Sciatic nerve (tissue), 2 donors: ENCODE measurements at regions not wholly inside any gene's neighbourhood (a gene's known extent, or its start where the extent isn't known, plus 50 kb on each side); places are given as distances from the start of the nearest gene placed in this dataset.
"Not testable (repeated sequence)": the region's sequence is repeated elsewhere in the genome, so short reads cannot be mapped to it uniquely, and the experiment has no call there.

Source experiments
- ATAC-seq: fragments of 200-7000 bp; cut with Tn5 transposase; one replicate; pipeline ENCODE4 v1.9.1; 2020; ENCODE audit warnings: mild to moderate bottlenecking, moderate library complexity
- DNase-seq: peaks from one replicate; pipeline ENCODE4 v3.0.0-alpha.2; 2020; ENCODE audit warnings: low spot score
- intact Hi-C: fragments of 100-400 bp; cut with DNase I; formaldehyde crosslinking; loops from one replicate; pipeline ENCODE4 v1.14.2; 2022
- donor health status: DM: no; HTN: no; CAD: no.
- donor health status: DM: no; HTN: no; CAD: no.

DNA sequence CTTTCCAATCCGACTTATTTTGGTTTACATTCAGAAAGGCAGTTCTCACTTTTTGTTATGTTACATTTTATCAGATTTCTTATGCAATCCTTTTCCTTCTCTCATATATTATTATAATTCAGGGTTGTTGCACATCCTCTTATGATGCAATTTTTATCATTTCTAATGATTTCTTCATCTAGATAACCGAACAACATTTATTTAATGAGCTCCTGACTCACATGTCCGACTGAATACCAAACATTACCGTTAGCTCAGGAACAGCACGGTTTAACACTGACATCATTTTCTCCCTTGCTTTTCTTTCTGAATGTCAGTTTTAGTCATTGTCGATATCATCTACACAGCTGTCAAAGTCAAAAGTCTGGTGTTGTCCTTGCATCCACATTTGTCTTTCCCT is 199.2 kb downstream of the BCHE start:
- DNase-seq (no peak), ATAC-seq (no peak)
- intact Hi-C loops: no loop called here

DNA sequence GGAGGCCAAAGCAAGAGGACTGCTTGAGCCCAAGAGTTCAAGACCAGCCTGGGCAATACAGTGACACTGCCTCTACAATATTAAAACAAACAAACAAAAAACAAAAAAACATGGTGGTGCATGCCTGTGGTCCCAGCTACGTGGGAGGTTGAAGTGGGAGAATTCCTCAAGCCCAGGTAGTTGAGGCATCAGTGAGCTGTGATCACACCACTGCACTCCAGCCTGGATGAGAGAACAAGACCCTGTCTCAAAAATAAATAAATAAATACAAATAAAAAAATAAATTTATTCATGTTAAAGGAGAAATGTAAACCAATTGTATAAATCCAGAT is 200.6 kb downstream of the BCHE start:
- ATAC-seq (no peak), DNase-seq (no peak)
- intact Hi-C loops: no loop called here

DNA sequence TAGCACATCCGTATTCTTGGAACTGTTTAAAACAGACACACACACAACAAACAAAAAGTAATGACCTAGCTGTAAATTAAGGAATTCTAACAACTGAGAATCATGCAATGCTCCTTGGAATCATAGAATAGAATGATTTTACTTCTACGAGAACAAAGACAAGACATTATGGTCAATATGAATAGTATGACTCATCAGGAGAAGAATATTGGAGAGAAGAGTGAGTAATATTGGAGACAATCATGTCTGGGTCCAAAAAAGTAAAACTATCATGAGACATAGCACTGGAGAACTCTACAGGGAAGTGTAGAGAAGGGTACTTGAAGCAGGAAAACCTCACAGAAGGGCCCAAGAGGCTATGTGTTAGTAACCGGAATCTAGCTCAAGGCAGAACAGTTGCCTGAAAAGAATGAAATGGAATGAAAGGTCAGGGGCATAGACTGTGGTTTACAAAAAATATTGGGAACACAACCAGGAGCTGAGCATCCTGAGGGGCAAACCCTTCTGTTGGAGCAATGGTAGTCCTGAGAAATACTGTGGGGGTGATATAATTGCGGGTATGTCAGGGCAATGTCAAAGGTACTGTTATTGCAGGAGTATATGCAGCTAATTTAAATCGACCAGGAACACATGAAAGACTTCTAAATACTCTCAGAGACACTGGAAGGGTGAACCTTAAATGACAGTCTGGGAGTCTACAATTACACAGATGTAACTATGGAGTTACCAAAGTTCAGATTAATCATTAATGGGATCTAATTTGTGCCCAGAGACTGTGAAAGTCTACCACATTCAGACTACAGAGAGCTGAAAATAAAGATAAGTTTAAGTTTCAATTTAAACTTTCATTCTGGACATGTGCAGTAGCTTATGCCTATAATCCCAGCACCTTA is 201.2 kb downstream of the BCHE start:
- no peak for ATAC-seq
- intact Hi-C loops: no loop called here
- DNase-seq: no peak

DNA sequence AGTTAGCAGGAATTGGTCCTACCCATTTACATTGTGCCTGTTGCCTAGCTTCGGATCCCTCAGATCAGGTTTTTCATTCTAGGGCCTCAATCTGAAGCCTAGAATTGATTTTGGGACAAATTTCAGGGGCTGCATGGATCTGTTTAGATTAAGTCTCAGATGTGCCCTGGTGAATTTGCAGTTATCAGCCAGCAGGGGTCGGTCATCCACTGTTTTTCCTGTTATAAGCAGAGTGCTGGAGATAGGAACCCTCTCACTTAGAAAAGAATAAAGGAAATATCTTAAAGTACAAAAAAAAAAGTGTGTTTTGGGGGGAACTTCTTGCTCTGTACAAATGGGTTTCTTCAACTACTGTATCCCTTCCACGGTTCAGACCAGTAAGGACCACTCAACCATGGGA is 212.5 kb downstream of the BCHE start:
- intact Hi-C loops: loop anchor here (1.0 kb wide), 1 partner anchor 18 kb away; no protein-coding TSS in a partner anchor
- ATAC-seq: no peak
- no peak for DNase-seq

DNA sequence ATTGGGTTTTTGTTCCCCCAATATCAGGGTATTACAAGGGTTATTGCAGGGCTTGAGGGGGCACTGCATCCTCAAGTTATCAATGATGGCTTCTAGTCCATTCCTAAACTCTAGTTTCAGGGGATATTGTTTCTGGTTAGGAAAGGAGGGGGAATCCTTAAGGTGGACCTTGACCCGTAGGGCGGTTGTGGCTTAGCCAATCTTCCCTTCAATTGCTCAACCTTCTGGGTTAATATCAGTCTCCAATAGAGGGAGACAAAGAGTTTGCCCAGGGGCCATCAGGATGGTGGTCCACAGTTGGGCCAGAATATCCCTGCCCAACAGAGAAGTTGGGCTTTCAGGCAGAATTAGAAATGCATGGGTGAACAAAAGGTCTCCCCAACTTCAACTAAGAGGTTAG is 214.9 kb downstream of the BCHE start:
- ATAC-seq (no peak), DNase-seq (no peak)
- intact Hi-C loops: no loop called here

DNA sequence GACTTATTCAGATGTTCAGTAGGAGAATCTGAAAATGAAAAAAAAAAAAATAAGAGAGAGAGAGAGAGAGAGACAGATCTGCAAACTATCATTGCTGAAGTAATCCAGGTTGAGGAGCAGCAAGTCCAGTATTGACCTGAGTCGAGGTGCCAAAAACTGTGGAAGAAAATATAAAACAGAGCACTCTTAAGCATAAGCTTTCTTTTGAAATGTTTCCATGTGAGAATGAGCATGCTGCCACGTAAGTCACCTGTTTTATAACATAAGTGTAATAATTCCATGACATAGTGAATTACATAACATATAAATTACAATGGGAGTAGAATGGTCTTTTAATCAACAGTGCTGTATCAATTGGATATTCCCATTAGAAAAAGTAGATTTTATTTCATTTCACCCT is 218.2 kb downstream of the BCHE start:
- ATAC-seq (no peak), DNase-seq (no peak)
- intact Hi-C loops: no loop called here

DNA sequence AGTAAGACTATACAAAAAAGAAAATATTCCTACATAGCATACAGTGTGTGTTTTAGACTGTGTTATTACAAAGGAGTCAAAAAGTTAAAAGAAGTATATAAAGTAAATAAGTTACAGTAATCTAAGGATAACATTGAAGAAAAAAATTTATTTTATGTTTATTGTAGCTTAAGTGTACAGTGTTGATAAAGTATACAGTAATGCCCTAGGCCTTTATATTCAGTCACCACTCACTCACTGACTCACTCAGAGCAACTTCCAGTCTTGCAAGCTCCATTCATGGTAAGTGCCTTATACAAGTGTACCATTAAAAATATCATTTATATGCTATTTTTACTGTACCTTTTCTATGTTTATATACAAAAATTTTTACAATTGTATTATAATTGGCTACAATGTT is 220.1 kb downstream of the BCHE start:
- intact Hi-C loops: no loop called here
- no peak for ATAC-seq

DNA sequence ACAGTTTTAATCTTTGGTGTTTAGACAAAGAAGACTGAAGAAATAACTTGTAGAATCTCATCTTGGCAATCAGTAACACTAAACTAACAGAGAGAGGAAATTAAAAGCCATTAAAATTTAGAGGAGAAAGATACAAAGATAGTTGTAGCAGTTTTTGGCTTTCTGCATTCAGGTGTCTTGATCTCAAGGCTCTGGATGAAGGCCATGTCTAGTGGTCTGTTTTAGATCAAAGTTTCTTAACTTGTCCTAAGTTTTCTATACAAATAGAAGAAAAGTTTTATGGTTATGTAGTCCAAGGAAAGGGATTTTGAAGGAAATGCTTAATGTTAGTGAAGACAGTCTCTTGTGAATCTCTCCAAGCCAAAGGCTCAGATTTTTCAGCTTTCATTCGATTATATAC is 222.9 kb downstream of the BCHE start:
- no peak for ATAC-seq
- intact Hi-C loops: no loop called here
- DNase-seq: no peak

More for the DNA sequence above, 220.1 kb downstream of the BCHE start:
- DNase-seq: no peak

DNA sequence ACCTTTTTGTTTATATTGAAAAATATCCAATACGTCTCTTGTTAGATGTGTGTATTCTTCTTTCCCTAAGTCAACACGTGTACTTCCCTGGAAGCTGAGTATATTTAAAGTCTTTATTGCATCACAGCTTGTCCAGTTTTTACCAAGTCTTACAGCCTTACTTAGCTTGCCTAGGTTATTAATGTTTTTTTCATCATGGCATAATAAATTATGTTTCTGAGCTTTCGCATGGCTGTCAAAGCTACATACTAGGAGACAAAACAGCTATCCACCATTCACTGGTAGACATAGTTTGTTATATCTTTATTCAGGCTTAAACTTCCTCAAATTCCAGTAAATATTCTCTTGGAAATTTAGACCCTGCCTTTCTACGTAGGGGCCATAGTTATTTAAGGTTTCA is 224.2 kb downstream of the BCHE start:
- ATAC-seq (no peak), DNase-seq (no peak)
- intact Hi-C loops: no loop called here

DNA sequence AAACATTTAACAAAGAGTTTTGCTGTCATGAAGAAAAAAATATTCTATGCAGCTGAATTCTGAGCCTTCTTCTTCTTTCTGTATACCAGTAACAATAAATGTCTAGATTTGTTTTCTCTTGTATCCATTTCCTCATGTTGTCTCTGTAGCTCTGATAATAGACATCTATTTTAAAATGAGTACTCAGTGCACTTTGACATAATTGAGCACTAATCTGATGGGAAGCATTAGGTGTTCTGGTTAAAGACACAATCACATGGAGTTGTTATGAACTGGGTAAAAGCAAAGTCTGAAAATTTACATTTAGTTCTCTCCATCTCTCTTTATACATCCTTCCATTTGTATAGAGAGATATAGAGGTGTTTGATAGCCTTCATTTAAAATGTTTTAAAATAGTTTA is 230.0 kb downstream of the BCHE start:
- intact Hi-C loops: no loop called here
- DNase-seq (no peak), ATAC-seq (no peak)

DNA sequence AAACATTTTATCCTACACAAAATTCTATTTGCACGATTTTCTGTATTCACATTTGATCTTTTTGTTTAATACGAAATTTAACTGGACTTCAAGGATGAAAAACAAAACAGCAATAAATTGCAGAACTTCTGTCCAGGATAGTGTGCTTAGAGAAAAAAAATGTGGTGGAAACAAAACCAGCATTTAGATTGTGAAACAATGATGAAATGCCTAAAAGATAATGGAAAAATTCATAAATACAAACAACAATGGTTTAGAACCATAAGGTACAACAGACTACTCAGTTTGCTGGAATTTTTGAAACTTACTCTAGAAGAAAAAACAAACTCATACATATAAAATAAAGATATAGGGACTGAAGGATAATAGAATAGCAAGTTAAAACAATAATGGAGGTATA is 234.0 kb downstream of the BCHE start:
- intact Hi-C loops: no loop called here
- ATAC-seq: no peak
- no peak for DNase-seq

DNA sequence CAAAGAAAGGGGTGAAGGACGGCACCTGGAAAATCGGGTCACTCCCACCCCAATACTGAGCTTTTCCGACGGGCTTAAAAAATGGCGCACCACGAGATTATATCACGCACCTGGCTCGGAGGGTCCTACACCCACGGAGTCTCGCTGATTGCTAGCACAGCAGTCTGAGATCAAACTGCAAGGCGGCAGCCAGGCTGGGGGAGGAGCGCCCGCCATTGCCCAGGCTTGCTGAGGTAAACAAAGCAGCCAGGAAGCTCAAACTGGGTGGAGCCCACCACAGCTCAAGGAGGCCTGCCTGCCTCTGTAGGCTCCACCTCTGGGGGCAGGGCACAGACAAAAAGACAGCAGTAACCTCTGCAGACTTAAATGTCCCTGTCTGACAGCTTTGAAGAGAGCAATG is 264.7 kb downstream of the BCHE start:
- ATAC-seq, intact Hi-C loops: not testable (repeated sequence)

DNA sequence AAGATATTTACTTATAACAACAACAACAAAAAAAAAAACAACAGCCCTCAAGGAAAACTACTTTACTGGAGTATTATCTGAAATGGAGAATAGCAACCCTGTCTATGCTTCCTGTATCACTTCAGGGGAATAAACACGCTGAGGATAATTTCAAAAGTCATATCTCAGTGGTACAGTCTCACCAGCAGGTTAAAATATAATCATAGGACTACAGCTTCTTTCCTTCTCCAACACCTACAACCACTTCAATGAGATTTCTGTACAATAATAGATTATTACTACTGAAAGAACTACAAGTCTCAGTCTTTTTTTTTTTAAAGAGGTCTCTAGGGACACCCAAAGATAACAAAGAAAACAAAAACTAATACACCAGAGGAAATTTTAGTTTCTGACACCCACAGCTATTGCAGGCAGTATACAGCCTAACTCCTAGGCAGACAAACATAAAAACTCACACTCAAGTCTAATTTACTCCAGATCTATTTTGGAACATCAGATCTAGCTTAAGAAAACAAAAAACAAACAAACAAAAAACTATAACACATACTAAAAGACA is 268.2 kb downstream of the BCHE start:
- ATAC-seq (no peak), DNase-seq (no peak)
- intact Hi-C loops: no loop called here

More for the DNA sequence above, 264.7 kb downstream of the BCHE start:
- DNase-seq: not testable (repeated sequence)

DNA sequence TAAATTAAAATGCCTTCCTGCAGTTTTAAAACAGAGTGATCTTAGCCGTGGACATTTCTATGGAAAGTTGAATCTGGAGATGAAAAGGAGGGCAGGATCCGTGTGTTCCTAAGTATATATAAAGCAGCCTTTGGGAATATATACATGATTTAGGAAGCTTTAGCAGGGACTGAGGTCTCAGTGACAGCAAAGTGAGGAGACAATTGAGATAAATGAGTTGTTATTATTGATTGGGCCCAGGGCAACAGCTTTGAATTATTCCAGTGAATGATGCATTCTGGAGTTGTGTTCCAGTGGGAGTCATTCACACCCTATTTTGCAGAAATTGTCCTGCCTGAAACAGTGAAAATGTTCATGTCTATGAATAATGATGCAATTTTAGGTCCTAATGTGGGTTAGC is 281.4 kb downstream of the BCHE start:
- intact Hi-C loops: no loop called here
- ATAC-seq (no peak), DNase-seq (no peak)

DNA sequence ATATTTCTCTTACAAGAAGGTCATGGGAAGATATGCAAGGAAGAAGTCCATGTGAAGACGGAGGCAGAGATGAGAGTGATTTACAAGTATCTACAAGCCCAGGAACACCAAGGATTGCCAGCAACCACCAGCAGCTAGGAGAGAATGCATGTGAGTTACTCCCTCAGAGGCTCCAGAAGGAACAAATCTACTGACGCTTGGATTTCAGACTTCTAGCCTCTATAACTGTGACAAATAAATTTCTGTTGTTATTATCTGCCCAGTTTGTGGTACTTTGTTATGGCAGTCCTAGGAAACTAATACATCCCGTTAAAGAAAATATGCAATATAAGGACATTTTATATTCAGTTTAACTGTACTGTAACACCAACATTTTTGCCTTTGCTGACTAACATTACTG is 283.9 kb downstream of the BCHE start:
- ATAC-seq (no peak), DNase-seq (no peak)
- intact Hi-C loops: no loop called here

DNA sequence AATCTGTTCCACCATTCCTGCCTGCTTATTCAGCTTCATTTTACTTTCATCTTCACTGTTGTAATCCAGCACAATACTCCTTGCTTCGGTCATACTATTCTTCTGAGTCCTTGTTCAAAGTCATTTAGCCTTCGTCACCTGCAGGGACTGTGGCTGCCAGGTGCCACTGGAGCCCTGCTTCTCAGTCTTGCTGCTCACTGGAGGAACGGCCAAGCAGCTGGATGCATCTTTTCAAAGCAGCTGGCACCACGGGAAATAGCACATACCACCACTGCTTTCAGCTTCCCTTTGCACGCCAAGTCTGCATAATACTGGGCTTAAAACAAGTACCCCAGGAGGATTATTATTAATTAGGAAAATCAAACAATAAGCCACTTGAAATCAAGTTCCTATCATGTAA is 287.6 kb downstream of the BCHE start:
- no peak for DNase-seq
- no peak for ATAC-seq
- intact Hi-C loops: no loop called here

DNA sequence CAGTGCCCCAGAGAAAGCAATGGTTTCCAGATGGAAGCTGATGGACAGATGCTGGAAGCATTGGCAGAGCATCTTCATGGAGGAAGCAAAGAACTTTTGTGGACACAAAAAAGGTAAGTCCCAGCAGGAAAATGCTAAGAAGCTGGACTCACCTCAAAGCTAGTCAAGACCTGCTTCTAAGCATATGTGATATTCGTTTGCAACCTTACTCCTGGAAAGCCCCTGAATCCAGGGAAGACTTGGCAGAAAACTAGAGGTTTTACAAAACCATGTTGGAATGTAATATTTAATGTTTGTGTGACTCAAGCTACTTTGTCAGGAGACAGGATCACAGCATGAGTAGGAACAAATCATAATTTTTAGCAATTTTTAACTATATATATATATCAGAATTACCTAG is 288.2 kb downstream of the BCHE start:
- no peak for ATAC-seq
- no peak for DNase-seq
- intact Hi-C loops: no loop called here

DNA sequence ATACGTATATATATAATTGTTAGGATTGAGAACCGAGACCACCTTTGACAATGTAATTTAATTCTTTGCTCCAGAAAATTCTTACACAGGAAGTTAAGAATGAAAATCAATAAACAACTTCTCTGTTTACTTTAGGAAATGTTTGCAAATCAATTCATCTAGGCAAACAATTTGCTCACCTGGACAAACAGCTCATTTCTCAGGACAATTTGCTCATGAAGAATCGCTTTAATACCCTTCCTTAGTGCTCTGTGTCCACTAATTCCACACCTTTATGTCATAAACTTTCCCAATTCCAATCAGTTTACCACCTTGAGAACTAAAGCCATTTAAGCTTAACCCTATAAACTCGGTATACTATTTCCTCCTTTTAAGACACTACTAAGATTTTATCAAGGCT is 292.2 kb downstream of the BCHE start:
- no peak for ATAC-seq
- DNase-seq: no peak
- intact Hi-C loops: no loop called here

DNA sequence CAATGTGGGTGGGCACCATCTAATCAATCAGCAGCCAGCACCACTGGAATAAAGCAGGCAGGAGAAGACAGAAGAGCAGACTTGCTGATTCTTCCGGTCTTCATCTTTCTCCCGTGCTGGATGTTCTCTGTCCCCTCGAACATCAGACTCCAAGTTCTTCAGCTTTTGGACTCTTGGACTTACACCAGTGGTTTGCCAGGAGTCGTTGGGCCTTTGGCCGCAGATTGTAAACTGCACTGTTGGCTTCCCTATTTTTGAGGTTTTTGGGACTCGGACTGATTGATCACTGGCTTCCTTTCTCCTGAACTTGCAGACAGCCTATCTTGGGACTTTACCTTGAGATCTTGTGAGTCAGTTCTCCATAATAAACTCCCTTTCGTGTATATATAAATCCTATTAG is 292.8 kb downstream of the BCHE start:
- ATAC-seq (no peak), DNase-seq (no peak)
- intact Hi-C loops: no loop called here

DNA sequence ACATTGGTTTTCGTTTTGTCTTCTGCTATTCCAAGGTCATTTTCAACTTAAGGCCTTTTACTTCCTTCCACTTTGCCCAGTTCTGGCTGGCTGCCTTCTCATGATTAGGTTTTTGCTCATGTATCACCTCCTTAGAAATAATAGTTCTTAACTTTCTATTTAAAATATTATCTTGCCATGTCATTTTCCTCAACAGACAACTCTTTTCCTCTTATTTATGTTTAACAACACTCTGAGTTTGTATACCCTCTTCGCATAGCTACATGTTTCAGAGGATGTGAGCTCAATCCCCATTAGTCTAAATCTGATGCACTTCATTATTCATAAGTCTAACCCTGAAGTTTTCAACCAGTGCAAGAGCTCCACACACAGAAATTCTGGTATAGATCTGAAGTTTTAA is 299.1 kb downstream of the BCHE start:
- intact Hi-C loops: no loop called here
- DNase-seq: no peak
- ATAC-seq: no peak

DNA sequence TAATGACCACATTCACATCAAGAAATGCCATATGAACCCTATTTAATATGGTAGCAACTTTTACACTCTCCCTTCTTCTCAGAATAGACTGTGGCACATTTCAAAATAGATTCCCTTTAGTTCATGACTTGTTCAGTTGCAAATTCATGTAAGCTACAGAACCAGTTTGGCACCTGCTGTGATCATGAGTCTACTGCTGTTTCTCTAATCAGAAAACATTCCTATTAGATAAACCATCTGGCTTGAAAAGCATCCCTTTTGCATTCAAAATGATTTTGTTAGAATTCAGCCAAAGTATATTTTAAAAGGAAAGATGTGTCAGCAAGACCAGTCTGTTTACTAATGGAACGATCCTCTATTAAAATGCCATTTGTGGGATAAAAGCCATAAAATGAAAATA is 304.4 kb downstream of the BCHE start:
- intact Hi-C loops: no loop called here
- ATAC-seq: no peak

More for the DNA sequence above, 304.4 kb downstream of the BCHE start:
- no peak for DNase-seq
